Thoracic aorta (tissue), 2 donors: ENCODE measurements at regions not wholly inside any gene's neighbourhood (a gene's known extent, or its start where the extent isn't known, plus 50 kb on each side); places are given as distances from the start of the nearest gene placed in this dataset.

Source experiments
- ATAC-seq: fragments of 150-250 bp; one replicate; pipeline ENCODE4 v1.8.0; 2017; ENCODE audit warnings: low read depth; ENCODE audit not compliant: insufficient number of reproducible peaks, low FRiP score
- DNase-seq: peaks from one replicate; pipeline ENCODE4 v3.0.0-alpha.2; 2020; ENCODE audit warnings: low spot score
- H3K27ac ChIP-seq, 2 donors: fragments of 200-600 bp; sonication (generic); 1 replicate in 1 of 2; 2 replicates in 1 of 2; pipeline ENCODE4 v1.5.1; 2016; ENCODE audit warnings: mild to moderate bottlenecking in 2 of 2, moderate library complexity in 2 of 2
- H3K27me3 ChIP-seq: fragments of 200-600 bp; sonication (generic); replicated peaks from 2 replicates; pipeline ENCODE4 v1.6.0; 2016; ENCODE audit warnings: mild to moderate bottlenecking; ENCODE audit not compliant: insufficient read depth
- H3K36me3 ChIP-seq: fragments of 200-600 bp; sonication (generic); one replicate; pipeline ENCODE4 v1.5.1; 2016
- H3K4me1 ChIP-seq, 2 donors: fragments of 200-600 bp; sonication (generic); 1 replicate in 1 of 2; 2 replicates in 1 of 2; pipeline versions ENCODE4 v1.5.1 to v1.6.0; 2016; ENCODE audit warnings: low read depth in 2 of 2, mild to moderate bottlenecking in 1 of 2; ENCODE audit not compliant: control insufficient read depth in 1 of 2
- H3K4me3 ChIP-seq: fragments of 200-600 bp; sonication (generic); 2 replicates; pipeline ENCODE4 v1.5.1; 2016; ENCODE audit warnings: mild to moderate bottlenecking
- H3K9me3 ChIP-seq: fragments of 200-600 bp; sonication (generic); 2 replicates; pipeline ENCODE4 v1.5.1; 2016
- TF ChIP-seq, protein P1 (sequence below): fragments of 200-600 bp; sonication (generic); IDR thresholded peaks from one replicate; pipeline ENCODE4 v1.5.1; 2019; ENCODE audit warnings: antibody characterized with exemption

DNA sequence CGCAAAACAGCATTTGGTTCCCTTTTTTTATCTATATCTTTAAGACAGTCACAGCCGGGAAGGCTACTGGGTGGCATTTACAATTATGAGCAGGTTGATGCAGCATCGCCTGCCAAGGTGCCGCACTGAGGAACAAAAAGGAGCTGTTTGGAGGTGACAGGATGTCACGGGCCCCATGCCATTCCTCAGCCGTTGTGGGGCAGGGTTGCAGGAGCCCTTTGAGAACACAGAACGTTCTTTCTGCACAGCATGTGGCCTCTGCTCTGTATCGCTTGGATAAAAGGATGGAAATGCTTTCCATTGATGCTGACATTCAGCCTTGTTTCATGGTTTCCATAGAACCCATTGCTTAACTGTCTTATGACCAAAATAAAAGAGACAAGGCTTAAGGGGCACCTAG is 141.9 kb upstream of the CDH5 start:
- H3K4me1 ChIP-seq = peaks cover 0 to 9% of the 10 kb centered on the region in 2 donors
- H3K27ac ChIP-seq = no peak overlapping the region
- no peaks in the 10 kb centered on the region for H3K27me3 ChIP-seq
- ATAC-seq (no peak), DNase-seq (no peak)
- no peaks in the 10 kb centered on the region for H3K36me3 ChIP-seq
- no peak overlapping the region for H3K4me3 ChIP-seq
- no peaks in the 10 kb centered on the region for H3K9me3 ChIP-seq
- TF ChIP-seq, protein P1, sequence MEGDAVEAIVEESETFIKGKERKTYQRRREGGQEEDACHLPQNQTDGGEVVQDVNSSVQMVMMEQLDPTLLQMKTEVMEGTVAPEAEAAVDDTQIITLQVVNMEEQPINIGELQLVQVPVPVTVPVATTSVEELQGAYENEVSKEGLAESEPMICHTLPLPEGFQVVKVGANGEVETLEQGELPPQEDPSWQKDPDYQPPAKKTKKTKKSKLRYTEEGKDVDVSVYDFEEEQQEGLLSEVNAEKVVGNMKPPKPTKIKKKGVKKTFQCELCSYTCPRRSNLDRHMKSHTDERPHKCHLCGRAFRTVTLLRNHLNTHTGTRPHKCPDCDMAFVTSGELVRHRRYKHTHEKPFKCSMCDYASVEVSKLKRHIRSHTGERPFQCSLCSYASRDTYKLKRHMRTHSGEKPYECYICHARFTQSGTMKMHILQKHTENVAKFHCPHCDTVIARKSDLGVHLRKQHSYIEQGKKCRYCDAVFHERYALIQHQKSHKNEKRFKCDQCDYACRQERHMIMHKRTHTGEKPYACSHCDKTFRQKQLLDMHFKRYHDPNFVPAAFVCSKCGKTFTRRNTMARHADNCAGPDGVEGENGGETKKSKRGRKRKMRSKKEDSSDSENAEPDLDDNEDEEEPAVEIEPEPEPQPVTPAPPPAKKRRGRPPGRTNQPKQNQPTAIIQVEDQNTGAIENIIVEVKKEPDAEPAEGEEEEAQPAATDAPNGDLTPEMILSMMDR = no peak

DNA sequence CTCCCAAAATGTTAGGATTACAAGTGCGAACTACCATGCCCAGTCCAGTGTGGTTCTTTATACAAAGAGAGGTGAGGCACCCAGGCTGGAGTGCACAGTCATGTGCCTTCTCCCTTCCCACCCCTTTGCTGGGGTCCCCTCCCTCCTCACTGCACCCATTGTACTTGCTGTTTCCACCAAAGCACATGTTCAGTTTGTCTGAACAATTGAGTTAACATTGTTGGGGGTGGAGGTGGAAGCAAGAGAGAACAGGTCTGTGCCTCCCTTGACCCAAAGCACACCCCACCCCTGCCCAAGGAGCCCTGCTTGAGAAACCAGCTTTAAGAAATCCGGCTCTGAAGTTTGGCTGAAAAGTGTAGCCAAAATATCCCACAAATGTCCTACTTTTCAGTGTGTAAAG is 142.3 kb upstream of the CDH5 start:
- Histone ChIP-seq H3K4me1 (peaks cover 0 to 9% of the 10 kb centered on the region in 2 donors), H3K9me3 (no peaks in the 10 kb centered on the region), H3K27me3 (no peaks in the 10 kb centered on the region), H3K27ac (no peak overlapping the region), H3K36me3 (no peaks in the 10 kb centered on the region), H3K4me3 (no peak overlapping the region)
- no peak for DNase-seq
- no peak for ATAC-seq
- TF ChIP-seq, protein P1 = no peak

DNA sequence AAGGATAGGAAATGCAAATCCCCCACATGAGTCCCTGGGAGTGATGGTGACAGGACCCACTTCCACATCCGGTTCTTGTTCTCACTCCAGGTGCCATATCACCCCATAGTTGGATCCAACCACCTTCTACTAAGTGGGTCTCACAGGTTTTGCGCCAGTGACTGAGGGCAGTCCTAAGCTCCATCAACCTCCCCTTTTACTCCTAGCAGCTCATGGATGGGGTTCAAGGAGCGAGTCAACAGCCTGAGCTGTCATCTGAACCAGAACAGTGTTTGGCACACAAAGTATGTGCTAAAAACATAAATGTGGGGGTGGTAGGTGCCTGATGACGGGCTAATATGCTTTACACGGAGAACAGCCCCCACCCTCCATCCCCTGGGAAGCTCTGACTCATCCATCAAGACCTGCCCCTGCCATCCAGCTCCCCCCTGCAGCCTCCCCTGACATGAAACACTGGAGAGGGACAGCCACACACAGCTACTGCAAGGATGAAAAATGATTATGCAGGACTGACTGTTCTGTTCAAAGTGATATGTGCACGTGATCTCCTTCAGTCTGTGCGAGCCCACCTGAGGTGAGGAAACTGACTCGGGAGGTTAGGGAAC is 143.2 kb upstream of the CDH5 start:
- Histone ChIP-seq H3K9me3 (no peaks in the 10 kb centered on the region), H3K27me3 (no peaks in the 10 kb centered on the region), H3K27ac (no peak overlapping the region), H3K4me1 (peaks cover 0 to 9% of the 10 kb centered on the region in 2 donors), H3K36me3 (no peaks in the 10 kb centered on the region), H3K4me3 (no peak overlapping the region)
- DNase-seq (peak; percentile 14), ATAC-seq (no peak)
- TF ChIP-seq, protein P1 = no peak

DNA sequence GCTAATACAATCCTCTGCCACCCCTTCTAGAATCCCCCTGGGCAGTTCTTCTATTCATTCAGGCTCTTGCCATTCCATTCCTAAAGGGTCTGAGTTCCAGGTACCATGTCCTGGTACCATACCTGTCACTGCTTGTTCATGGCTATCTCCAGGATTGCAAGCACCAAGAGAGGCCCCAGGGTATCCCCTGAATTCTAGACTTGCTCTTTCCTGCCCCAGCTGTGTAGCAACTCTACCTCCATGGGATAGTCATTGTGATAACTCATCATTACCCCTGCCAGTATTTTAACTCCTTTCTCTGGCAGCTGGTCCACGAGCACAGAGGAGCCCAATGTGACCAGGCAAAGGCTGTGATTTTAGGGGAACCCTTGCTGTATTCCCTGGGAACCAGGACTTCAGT is 143.7 kb upstream of the CDH5 start:
- TF ChIP-seq, protein P1 = no peak
- DNase-seq (no peak), ATAC-seq (no peak)
- Histone ChIP-seq H3K4me3 (no peak overlapping the region), H3K36me3 (no peaks in the 10 kb centered on the region), H3K9me3 (no peaks in the 10 kb centered on the region), H3K4me1 (peaks cover 0 to 9% of the 10 kb centered on the region in 2 donors), H3K27ac (no peak overlapping the region), H3K27me3 (no peaks in the 10 kb centered on the region)

DNA sequence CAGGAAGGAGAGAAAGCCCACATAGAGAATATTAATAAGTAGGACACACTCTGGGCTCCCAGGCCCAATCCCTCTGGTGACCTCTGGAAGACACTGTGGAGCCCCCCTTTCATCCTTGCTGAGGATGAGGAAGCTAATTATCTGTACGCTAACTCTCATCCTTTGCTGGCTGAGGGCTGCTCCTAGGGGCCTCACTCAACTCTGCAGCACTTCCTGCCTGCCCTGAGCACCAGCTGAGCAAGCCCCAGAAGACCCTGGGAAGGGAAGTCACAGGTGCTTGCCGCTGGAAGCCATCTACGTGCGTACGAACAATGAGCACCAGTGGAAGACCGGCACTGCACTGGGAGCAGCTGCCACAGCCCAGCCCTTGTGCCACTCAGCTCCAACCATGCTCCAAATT is 145.8 kb upstream of the CDH5 start:
- no peaks in the 10 kb centered on the region for H3K27me3 ChIP-seq
- H3K9me3 ChIP-seq = no peaks in the 10 kb centered on the region
- no peak for ATAC-seq
- H3K4me1 ChIP-seq = peaks cover 0 to 9% of the 10 kb centered on the region in 2 donors
- no peaks in the 10 kb centered on the region for H3K36me3 ChIP-seq
- TF ChIP-seq, protein P1 = no peak
- DNase-seq = no peak
- no peak overlapping the region for H3K4me3 ChIP-seq
- no peak overlapping the region for H3K27ac ChIP-seq
